HT-29 (cell line): ENCODE measurements at regions not wholly inside any gene's neighbourhood (a gene's known extent, or its start where the extent isn't known, plus 50 kb on each side); places are given as distances from the start of the nearest gene placed in this dataset.

ENCODE experiments used
- DNase-seq: peaks from one replicate; pipeline ENCODE4 v3.0.0-alpha.2; 2015; ENCODE audit warnings: low spot score

- DNase-seq: peak; percentile 48
Measured at GRCh38 chr3:24640330-24640877, 145.8 kb upstream of the THRB start.

DNA sequence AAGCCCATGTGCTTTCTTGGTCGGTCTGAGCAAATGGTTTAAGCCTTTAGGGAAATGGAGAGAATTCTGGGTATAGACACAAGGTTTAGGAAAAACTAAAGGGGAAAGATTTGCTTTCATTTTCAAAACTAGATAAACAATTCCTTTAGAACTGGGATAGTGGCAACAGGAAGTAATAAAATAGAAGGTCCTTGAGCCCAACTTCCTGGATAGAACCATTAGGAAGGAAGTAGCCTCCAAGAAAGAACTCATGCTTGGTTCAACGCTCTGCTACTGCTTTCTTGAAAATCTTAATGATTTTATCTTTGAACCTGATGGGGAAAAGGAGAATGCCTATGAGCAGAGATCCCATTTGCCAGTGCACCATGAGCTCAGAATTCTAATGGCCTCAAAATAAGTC, 147.0 kb upstream of the THRB start:
- no peak for DNase-seq

DNA sequence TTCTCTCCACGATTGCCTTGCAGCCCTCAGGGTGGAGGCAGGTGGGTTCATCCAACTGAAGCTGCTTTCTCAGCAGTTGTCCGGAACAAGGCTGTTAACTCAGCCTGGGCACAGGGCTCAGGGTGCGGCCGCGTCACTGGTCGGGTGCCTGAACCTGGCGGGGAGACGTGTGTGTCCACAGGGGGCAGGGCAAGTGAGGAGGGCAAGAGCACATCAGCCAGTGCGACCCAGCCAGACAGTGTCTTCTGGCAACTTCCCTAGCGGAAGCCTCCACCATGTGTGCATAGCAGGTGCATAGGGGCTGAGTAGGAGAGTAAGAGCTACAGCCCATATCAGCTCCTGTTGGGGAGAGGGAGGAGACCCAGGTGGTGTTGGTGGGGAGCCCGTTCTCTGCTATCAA, 150.4 kb upstream of the THRB start:
- DNase-seq: no peak

GRCh38 chr3:24646790-24647189, 152.1 kb upstream of the THRB start:
- no peak for DNase-seq

DNA sequence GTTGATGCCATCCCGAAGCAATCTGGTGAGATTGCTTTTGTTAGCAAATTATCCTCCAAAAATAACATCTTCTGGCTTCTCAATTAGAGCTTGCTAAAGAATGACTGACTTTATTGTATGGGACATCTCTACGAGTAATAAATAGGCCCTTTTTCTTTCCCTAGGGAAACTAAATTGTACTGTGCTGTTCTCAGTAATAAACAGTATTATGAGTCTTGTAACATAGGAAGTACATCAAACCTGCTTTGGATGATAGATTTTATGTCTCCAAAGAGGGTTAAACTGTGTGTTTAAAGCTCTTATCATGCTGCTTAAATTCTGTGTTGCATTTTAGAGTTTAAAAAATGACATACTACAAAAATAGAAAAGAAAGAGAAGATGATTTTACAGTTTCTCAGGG, 153.4 kb upstream of the THRB start:
- DNase-seq: no peak

- DNase-seq: no peak
Measured at GRCh38 chr3:24650839-24651238, 156.2 kb upstream of the THRB start.

DNA sequence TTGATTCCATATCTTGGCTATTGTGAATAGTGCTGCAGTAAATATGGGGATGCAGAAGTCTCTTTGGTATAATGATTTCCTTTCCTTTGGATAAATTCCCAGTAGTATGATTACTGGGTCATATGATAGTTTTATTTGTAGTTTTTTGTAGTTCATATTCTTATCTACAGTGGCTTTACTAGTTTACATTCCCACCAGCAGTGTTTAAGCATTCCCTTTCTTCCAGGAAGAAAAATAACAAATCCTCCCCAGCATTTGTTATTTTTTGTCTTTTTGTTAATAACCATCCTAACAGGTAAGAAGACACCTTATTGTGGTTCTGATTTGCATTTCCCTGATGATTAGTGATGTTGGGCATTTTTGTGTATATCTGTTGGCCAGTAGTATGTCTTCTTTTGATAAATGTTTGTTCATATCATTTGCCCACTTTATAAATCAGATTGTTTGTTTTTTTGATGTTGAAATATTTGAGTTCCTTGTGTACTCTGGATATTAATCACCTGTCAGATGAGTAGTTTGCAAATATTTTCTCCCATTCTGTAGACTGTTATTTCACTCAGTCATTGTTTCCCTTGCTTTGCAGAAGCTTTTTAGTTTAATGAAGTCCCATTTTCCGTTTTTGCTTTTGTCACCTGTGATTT, 163.3 kb upstream of the THRB start:
- DNase-seq: no peak

DNA sequence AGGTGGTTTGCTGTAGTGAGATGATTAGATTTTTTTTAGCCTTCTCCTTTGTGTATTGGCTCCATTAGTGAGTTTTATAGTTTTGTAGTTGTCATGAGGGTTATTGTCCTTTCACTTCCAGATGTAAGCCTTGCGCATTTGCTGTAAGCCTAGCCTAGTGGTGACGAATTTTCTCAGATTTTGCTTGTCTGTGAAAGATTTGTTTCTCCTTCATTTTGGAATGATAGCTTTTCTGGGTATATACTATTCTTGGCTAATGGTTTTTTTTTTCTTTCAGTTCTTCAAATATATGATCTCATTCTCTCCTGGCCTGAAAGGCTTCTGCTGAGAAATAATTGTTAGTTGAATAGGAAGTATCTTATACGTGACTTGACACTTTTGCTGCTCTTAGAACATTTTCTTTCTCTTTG, 166.5 kb upstream of the THRB start:
- no peak for DNase-seq

GRCh38 chr3:24662449-24663345, 168.0 kb upstream of the THRB start:
- DNase-seq: no peak

DNA sequence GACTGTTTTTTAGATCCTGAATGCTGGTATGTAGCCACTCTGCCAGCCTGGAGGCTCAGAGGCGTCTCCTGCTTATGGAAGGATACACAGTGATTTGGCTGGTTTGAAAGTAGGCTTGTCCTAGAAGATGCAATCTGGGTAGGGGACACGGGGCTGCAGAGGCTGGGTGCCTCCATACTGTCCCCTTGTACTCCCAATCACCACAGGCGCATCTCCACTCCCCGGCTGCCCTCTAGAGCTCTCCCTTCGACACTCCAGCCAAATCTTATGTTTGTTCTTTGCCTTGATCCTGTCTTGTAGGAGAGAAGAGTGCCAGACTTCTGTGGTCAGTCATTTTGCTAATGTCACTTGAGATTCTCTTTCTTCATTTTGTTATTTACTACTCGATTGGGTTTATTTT, 168.8 kb upstream of the THRB start:
- no peak for DNase-seq

GRCh38 chr3:24668039-24668438, 173.4 kb upstream of the THRB start:
- DNase-seq: no peak

GRCh38 chr3:24670871-24671270, 176.2 kb upstream of the THRB start:
- no peak for DNase-seq

DNA sequence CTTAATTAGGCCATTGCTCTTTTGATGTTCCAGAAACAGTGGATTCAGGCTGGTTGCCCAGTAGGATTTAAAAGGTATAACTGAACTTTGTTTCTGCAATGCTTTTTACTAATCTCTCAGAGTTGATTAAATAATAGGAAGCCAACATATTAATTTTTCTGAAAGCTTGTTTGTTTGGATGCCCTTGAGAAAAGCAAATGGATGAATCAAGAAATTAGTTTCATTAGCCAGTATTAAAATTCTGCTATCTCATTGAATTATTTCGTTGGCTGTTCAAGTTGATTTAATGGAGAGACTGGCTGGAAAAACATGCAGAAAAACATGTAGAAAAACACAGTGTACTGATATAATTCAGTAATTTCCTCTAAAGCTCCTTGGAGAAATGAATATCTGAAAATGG, 178.9 kb upstream of the THRB start:
- DNase-seq: no peak

- DNase-seq: no peak
Measured at GRCh38 chr3:24674261-24674660, 179.6 kb upstream of the THRB start.

DNA sequence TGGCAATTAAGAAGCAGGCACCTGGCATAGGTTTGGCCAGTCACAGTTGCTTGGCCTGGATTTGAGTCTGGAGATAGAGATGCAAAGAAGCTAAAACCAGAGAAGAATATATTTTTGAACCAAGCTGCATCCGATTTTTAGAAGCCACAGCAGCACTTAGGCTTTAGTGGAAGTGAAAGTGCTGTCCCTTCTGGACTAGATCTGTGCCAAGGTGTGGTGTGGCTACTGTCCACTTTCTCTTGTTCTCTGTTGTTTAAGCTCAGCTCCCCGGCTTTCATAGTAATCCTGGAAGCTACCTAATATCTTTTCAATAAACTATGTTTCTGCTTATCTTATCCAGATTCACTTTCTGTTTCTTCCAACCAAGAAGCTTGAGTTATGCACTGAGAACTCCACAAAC, 183.4 kb upstream of the THRB start:
- DNase-seq: no peak

DNA sequence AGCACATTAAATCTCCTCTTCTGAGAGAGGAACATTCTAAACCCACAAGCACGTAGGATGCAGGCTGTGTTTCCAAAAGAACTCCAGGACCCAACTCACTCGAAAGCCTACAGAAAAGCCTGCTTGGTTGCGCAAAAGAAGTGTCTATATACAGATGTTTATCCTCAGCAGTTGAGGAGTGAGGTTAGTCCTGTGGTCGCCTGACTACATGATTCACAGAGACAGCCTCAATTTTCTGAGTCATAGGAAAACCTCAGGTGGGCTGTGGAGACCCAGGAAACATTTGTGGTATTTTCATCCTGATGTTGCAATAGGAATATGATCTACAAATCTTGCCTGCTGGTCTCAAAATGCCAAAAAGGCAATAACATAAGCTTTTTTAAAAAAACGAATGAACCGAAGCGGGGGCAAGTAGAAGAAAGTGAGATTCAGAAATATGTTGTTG, 183.8 kb upstream of the THRB start:
- DNase-seq: no peak

- no peak for DNase-seq
Measured at GRCh38 chr3:24679429-24679828, 184.8 kb upstream of the THRB start.

DNA sequence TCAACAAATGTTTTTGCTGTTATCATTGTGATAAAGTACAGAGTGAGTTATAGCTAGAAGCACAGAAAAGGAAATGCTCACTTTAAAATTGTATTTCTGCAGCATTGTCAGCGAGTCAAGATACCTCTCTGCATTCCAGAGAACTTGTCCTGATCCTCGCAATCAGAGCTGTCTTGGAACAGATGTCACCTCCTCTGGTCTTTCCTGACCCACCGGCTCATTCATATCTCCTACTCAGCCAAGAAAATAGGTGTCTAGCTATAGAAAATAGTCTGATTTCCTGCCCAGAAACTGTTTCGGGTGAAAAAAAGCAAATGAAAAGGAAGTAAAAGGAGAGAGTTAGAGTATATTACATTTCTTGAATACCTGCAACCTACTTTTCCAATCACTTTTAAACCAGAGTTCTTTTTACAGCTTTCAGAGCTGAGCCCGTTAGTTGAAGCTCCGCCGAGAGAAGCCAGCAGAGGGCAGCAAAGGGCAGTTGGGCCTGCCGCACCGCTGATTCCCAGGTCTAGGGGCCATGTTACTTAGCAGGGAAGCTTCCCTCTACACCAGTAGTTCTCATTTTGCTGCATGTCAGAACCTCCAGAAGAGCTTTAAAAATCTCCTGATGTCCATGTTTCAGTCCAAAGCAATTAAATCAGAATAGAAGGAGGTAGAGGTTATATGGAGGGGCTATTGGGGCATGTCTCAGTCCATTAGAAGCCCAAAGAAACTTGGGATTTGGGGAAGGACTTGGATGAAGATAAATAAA, 185.7 kb upstream of the THRB start:
- DNase-seq: peak; percentile 52

GRCh38 chr3:24682141-24682547, 187.5 kb upstream of the THRB start:
- DNase-seq: no peak

DNA sequence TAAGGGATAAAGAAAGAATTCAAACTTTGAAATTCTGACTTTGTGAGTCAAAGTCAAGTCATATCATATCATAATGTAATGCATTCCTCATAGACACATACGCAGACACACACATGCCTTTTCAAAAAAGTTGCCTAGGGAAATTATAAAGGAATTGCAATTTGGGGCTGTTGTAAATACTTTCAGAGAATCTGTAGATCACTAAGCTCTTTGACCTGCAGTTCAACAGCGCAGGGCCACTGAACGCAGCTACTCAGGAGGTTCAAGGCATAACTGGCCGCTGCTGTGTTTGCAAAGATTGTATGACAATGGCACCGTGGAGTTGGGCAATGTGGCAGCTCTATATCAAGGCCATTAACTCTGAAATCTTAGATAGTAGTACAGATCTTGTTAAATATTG, 188.4 kb upstream of the THRB start:
- DNase-seq: no peak

GRCh38 chr3:24683633-24684384, 189.2 kb upstream of the THRB start:
- peak; percentile 42 for DNase-seq
